ENCODE measurements at regions not wholly inside any gene's neighbourhood (a gene's known extent, or its start where the extent isn't known, plus 50 kb on each side); places are given as distances from the start of the nearest gene placed in this dataset.

GRCh38 chr12:126354633-126355032, 1289.4 kb downstream of the AACS start:
- TF ChIP-seq, protein P1, sequence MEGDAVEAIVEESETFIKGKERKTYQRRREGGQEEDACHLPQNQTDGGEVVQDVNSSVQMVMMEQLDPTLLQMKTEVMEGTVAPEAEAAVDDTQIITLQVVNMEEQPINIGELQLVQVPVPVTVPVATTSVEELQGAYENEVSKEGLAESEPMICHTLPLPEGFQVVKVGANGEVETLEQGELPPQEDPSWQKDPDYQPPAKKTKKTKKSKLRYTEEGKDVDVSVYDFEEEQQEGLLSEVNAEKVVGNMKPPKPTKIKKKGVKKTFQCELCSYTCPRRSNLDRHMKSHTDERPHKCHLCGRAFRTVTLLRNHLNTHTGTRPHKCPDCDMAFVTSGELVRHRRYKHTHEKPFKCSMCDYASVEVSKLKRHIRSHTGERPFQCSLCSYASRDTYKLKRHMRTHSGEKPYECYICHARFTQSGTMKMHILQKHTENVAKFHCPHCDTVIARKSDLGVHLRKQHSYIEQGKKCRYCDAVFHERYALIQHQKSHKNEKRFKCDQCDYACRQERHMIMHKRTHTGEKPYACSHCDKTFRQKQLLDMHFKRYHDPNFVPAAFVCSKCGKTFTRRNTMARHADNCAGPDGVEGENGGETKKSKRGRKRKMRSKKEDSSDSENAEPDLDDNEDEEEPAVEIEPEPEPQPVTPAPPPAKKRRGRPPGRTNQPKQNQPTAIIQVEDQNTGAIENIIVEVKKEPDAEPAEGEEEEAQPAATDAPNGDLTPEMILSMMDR (IDR thresholded peaks at IDR 0.05; ENCODE audit: borderline replicate concordance, extremely low read depth, insufficient read depth) = no peak
- Histone ChIP-seq H3K9ac (ENCODE audit: low read length in 3 of 3) (no peak overlapping the region), H3K4me3 (ENCODE audit: low read length in 3 of 3) (no peak overlapping the region), H3K9me3 (ENCODE audit: control insufficient read depth in 2 of 3, insufficient read depth in 1 of 3, low read length in 3 of 3) (no peaks in the 10 kb centered on the region), H3K36me3 (ENCODE audit: control insufficient read depth in 2 of 3, insufficient read depth in 3 of 3, low read length in 3 of 3) (no peaks in the 10 kb centered on the region), H3K27me3 (ENCODE audit: control insufficient read depth, insufficient read depth, low read length) (no peaks in the 10 kb centered on the region), H3K4me1 (ENCODE audit: control insufficient read depth in 2 of 3, insufficient read depth in 2 of 3, low read depth in 1 of 3, low read length in 3 of 3) (no peaks in the 10 kb centered on the region), H3K27ac (ENCODE audit: low read depth in 2 of 2, low read length in 2 of 2) (no peak overlapping the region)
- intact Hi-C loops (cut with DNase I) = no loop called here
- DNase-seq = no peak
- no peak for FAIRE-seq

DNA sequence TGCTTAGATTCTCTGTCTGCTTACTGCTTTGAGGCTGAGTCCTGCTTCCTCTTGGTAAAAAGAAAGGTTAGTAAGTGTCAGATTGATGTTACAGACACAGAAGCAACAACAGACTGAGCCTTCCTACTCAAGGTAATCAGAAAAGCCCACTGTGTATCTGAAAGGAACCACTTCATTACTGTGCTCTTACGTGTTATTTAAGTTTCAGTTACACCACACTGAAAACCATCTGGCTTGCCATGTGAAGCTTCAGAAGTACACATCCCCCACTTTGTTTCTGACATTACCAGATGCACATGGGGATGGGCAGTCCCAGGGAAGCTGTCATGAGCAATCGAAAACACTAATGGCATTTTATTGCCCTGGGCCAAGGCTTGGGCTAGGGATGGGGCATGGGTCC, 1290.1 kb downstream of the AACS start:
- DNase-seq = no peak
- H3K9ac ChIP-seq (ENCODE audit: low read length in 3 of 3) = no peak overlapping the region
- no peaks in the 10 kb centered on the region for H3K9me3 ChIP-seq (ENCODE audit: control insufficient read depth in 2 of 3, insufficient read depth in 1 of 3, low read length in 3 of 3)
- H3K4me3 ChIP-seq (ENCODE audit: low read length in 3 of 3) = no peak overlapping the region
- intact Hi-C loops (cut with DNase I) = no loop called here
- no peak overlapping the region for H3K27ac ChIP-seq (ENCODE audit: low read depth in 2 of 2, low read length in 2 of 2)
- H3K4me1 ChIP-seq (ENCODE audit: control insufficient read depth in 2 of 3, insufficient read depth in 2 of 3, low read depth in 1 of 3, low read length in 3 of 3) = no peaks in the 10 kb centered on the region
- no peak for FAIRE-seq
- TF ChIP-seq, protein P1 (IDR thresholded peaks at IDR 0.05; ENCODE audit: borderline replicate concordance, extremely low read depth, insufficient read depth) = no peak
- no peaks in the 10 kb centered on the region for H3K27me3 ChIP-seq (ENCODE audit: control insufficient read depth, insufficient read depth, low read length)
- H3K36me3 ChIP-seq (ENCODE audit: control insufficient read depth in 2 of 3, insufficient read depth in 3 of 3, low read length in 3 of 3) = no peaks in the 10 kb centered on the region

DNA sequence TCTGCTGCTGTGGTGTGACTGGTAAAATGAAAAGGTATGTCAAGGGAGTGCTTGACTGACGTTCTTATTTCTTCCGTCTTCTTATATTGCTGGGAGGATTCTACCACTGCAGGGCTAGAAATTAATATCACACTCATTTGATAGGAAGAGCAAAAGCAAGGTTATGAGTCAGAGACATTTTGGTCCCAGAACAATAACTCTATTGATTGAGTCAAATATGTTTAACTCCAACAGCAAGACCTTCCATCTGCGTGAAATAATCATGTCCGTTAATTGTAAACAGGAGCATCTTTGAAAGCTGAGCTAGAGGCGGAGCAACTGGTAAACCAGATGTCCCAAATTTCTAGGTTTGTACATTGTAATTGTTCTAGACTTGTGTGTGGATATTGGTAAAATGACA, 1293.6 kb downstream of the AACS start:
- TF ChIP-seq, protein P1 (IDR thresholded peaks at IDR 0.05; ENCODE audit: borderline replicate concordance, extremely low read depth, insufficient read depth) = no peak
- FAIRE-seq = no peak
- no peak overlapping the region for H3K27ac ChIP-seq (ENCODE audit: low read depth in 2 of 2, low read length in 2 of 2)
- H3K4me1 ChIP-seq (ENCODE audit: control insufficient read depth in 2 of 3, insufficient read depth in 2 of 3, low read depth in 1 of 3, low read length in 3 of 3) = no peaks in the 10 kb centered on the region
- no peaks in the 10 kb centered on the region for H3K36me3 ChIP-seq (ENCODE audit: control insufficient read depth in 2 of 3, insufficient read depth in 3 of 3, low read length in 3 of 3)
- no peaks in the 10 kb centered on the region for H3K9me3 ChIP-seq (ENCODE audit: control insufficient read depth in 2 of 3, insufficient read depth in 1 of 3, low read length in 3 of 3)
- intact Hi-C loops (cut with DNase I) = no loop called here
- H3K27me3 ChIP-seq (ENCODE audit: control insufficient read depth, insufficient read depth, low read length) = no peaks in the 10 kb centered on the region
- H3K9ac ChIP-seq (ENCODE audit: low read length in 3 of 3) = no peak overlapping the region
- DNase-seq = no peak
- no peak overlapping the region for H3K4me3 ChIP-seq (ENCODE audit: low read length in 3 of 3)

DNA sequence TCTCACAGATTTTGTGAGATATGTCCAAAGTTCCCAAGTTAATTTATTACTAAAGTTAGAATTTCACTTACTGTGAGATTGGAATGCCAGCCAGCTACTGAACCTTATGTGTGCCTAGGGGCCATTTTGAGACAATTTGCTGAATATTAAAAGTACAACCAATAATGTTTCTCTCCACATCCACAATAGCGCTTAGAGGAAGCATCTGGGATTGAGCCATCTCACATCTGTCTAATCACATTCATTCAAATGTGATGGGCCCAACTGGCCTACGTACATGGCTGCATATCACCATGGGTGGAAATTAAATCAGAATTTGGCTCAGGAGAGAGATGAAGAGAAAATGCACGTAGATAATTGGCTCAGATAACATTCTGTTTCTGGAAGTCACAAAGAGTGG, 1294.0 kb downstream of the AACS start:
- Histone ChIP-seq H3K27me3 (ENCODE audit: control insufficient read depth, insufficient read depth, low read length) (no peaks in the 10 kb centered on the region), H3K9ac (ENCODE audit: low read length in 3 of 3) (no peak overlapping the region), H3K27ac (ENCODE audit: low read depth in 2 of 2, low read length in 2 of 2) (no peak overlapping the region), H3K36me3 (ENCODE audit: control insufficient read depth in 2 of 3, insufficient read depth in 3 of 3, low read length in 3 of 3) (no peaks in the 10 kb centered on the region), H3K4me3 (ENCODE audit: low read length in 3 of 3) (no peak overlapping the region), H3K9me3 (ENCODE audit: control insufficient read depth in 2 of 3, insufficient read depth in 1 of 3, low read length in 3 of 3) (no peaks in the 10 kb centered on the region), H3K4me1 (ENCODE audit: control insufficient read depth in 2 of 3, insufficient read depth in 2 of 3, low read depth in 1 of 3, low read length in 3 of 3) (no peaks in the 10 kb centered on the region)
- DNase-seq = no peak
- TF ChIP-seq, protein P1 (IDR thresholded peaks at IDR 0.05; ENCODE audit: borderline replicate concordance, extremely low read depth, insufficient read depth) = no peak
- FAIRE-seq = no peak
- intact Hi-C loops (cut with DNase I) = no loop called here
